AG10803 (cell line): ENCODE measurements at regions not wholly inside any gene's neighbourhood (a gene's known extent, or its start where the extent isn't known, plus 50 kb on each side); places are given as distances from the start of the nearest gene placed in this dataset.

Experiments used
- DNase-seq: peaks from one replicate; pipeline ENCODE4 v3.0.0; 2010; ENCODE audit warnings: low read depth
- H3K4me3 ChIP-seq: 2 replicates; pipeline ENCODE4 v1.5.1; 2011; ENCODE audit warnings: mild to moderate bottlenecking, low read length, control low read depth
- CTCF ChIP-seq: conservative IDR thresholded peaks from 2 replicates; pipeline ENCODE4 v1.5.1; 2011; ENCODE audit warnings: mild to moderate bottlenecking, low read length, control low read depth, inconsistent platforms

- no peak for TF ChIP-seq CTCF
- no peak for DNase-seq
Observed at GRCh38 chr3:10757821-10758130, 58.3 kb upstream of the SLC6A11 start.

GRCh38 chr3:10758304-10759037, 57.6 kb upstream of the SLC6A11 start:
- peak; percentile 72 for DNase-seq
- peak; percentile 80 for TF ChIP-seq CTCF
- H3K4me3 ChIP-seq: no peak overlapping the region

More at GRCh38 chr3:10757821-10758130, 58.3 kb upstream of the SLC6A11 start:
- H3K4me3 ChIP-seq: no peak overlapping the region

GRCh38 chr3:10759495-10759894, 56.5 kb upstream of the SLC6A11 start:
- TF ChIP-seq CTCF: no peak
- H3K4me3 ChIP-seq: no peak overlapping the region
- DNase-seq: no peak

- H3K4me3 ChIP-seq: no peak overlapping the region
- DNase-seq: no peak
- TF ChIP-seq CTCF: no peak
Observed at GRCh38 chr3:10760199-10760598, 55.8 kb upstream of the SLC6A11 start.

DNA sequence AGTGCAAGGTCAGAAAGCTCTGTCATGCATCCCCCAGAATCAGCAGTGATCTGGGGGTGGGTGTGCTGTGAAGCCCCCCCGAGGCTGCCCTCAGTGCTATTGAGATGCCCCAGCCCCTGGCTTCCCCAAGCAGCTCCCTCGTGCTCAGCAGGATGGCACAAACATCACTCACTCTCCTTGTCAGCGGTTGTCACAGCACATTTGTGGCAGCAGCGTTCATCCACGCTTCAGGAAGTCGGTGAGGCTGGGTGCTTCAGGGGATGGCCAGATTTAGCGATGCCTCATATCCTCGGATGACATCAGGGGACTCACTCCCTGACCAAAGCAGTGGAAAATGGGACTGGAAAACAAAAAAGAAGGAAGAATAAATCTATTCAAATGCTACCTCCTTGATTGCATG, 54.4 kb upstream of the SLC6A11 start:
- TF ChIP-seq CTCF: no peak
- DNase-seq: no peak
- no peak overlapping the region for H3K4me3 ChIP-seq

DNA sequence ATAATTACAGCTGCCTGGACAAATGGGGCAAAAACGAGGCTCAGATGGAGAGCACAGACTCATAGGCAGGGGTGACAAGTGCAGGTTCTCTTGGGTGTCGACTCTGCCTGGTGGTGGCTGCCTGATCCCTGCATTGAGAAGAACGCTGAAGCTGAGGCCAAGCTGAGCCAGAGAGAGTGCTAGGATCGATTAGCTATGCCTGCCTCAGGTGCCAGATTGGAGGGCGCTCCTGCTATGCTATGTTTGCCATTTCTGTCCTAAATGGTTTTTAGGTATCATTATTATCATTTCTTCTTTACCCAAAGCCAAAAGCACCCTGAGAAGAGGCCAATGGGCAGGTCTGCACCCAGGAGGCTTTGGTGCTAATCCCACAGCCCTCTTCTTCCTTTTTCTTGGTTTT, 53.9 kb upstream of the SLC6A11 start:
- no peak overlapping the region for H3K4me3 ChIP-seq
- DNase-seq: no peak
- TF ChIP-seq CTCF: no peak

DNA sequence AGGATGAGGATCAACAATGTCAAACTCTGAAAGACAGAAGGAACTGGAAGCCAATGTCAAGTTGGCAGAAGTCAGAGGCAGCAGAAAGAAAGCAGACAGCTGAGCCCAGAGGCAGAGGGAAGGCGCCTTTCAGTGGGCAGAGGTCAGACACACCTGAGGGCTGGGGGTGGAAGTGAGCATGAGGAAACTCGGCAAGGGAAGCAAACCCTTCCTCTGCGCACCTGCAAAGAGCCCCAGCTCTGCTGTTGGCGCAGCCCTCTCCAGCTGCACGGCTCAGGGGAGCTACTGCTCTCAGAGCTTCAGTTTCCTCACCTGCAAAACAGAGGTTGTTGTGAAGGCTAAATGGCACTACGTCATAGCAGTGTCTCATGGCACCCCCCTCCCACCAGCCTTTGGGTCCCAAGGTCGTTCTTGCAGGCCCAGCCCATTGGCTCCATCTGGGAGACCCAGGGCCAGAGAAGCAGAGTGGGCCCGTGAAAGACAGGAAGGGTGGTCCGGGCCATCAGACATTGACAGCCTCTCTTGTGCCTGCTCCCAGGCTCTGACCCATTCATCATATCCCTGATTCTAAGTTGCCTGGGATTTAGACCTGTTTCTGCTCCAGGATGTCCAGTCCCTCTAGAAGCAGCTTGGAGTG, 53.3 kb upstream of the SLC6A11 start:
- no peak for TF ChIP-seq CTCF
- no peak for DNase-seq
- H3K4me3 ChIP-seq: no peak overlapping the region
